ENCODE measurements at regions not wholly inside any gene's neighbourhood (a gene's known extent, or its start where the extent isn't known, plus 50 kb on each side); places are given as distances from the start of the nearest gene placed in this dataset.

- H3K27ac Mint-ChIP-seq (ENCODE audit: unreplicated experiment), result peak overlapping the region; percentile 48
- TF ChIP-seq, protein P1, sequence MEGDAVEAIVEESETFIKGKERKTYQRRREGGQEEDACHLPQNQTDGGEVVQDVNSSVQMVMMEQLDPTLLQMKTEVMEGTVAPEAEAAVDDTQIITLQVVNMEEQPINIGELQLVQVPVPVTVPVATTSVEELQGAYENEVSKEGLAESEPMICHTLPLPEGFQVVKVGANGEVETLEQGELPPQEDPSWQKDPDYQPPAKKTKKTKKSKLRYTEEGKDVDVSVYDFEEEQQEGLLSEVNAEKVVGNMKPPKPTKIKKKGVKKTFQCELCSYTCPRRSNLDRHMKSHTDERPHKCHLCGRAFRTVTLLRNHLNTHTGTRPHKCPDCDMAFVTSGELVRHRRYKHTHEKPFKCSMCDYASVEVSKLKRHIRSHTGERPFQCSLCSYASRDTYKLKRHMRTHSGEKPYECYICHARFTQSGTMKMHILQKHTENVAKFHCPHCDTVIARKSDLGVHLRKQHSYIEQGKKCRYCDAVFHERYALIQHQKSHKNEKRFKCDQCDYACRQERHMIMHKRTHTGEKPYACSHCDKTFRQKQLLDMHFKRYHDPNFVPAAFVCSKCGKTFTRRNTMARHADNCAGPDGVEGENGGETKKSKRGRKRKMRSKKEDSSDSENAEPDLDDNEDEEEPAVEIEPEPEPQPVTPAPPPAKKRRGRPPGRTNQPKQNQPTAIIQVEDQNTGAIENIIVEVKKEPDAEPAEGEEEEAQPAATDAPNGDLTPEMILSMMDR (IDR thresholded peaks at IDR 0.05; ENCODE audit: partially characterized antibody, unreplicated experiment), result no peak
- no peak for DNase-seq
- peaks cover 3% of the 10 kb centered on the region for H3K27me3 Mint-ChIP-seq (ENCODE audit: unreplicated experiment)
- peaks cover 40% of the 10 kb centered on the region for H3K4me1 Mint-ChIP-seq (ENCODE audit: low read depth, unreplicated experiment)
- no peaks in the 10 kb centered on the region for H3K36me3 Mint-ChIP-seq (ENCODE audit: unreplicated experiment)
- peaks cover 3% of the 10 kb centered on the region for H3K9me3 Mint-ChIP-seq (ENCODE audit: unreplicated experiment)
- peak overlapping the region; percentile 10 for H3K4me3 Mint-ChIP-seq (ENCODE audit: unreplicated experiment)
Observed at GRCh38 chr7:142337054-142338001, 79.5 kb upstream of the PRSS58 start.

GRCh38 chr7:142334806-142335205, 76.9 kb upstream of the PRSS58 start:
- TF ChIP-seq, protein P1 (IDR thresholded peaks at IDR 0.05; ENCODE audit: partially characterized antibody, unreplicated experiment), result no peak
- H3K27me3 Mint-ChIP-seq (ENCODE audit: unreplicated experiment), result peaks cover 3% of the 10 kb centered on the region
- peaks cover 3% of the 10 kb centered on the region for H3K9me3 Mint-ChIP-seq (ENCODE audit: unreplicated experiment)
- H3K27ac Mint-ChIP-seq (ENCODE audit: unreplicated experiment), result peak overlapping the region; percentile 56
- peaks cover 50% of the 10 kb centered on the region for H3K4me1 Mint-ChIP-seq (ENCODE audit: low read depth, unreplicated experiment)
- no peak for DNase-seq
- no peaks in the 10 kb centered on the region for H3K36me3 Mint-ChIP-seq (ENCODE audit: unreplicated experiment)
- no peak overlapping the region for H3K4me3 Mint-ChIP-seq (ENCODE audit: unreplicated experiment)

DNA sequence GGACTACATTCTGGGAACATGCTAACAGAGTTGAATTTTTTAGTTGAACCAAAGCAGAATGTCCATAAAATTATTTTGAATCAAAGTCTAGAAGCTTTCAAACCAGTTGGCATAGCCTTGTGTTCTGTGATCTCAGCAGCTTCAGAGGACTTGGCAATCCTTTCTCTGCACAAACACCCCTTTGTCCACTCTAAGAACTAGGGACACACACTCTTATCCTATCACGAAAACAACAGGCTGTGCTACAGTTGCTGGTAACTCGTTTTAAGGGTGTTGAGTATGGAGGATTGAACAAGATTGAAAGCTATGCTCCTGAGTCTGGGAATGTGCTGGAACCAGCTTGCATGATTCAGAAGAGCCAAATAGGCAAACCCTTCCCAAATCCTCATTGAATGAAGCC, 76.4 kb upstream of the PRSS58 start:
- Mint-ChIP-seq H3K9me3 (ENCODE audit: unreplicated experiment) (peaks cover 4% of the 10 kb centered on the region), H3K4me1 (ENCODE audit: low read depth, unreplicated experiment) (peaks cover 54% of the 10 kb centered on the region), H3K4me3 (ENCODE audit: unreplicated experiment) (no peak overlapping the region), H3K27me3 (ENCODE audit: unreplicated experiment) (peaks cover 3% of the 10 kb centered on the region), H3K27ac (ENCODE audit: unreplicated experiment) (no peak overlapping the region), H3K36me3 (ENCODE audit: unreplicated experiment) (no peaks in the 10 kb centered on the region)
- no peak for DNase-seq
- TF ChIP-seq, protein P1 (IDR thresholded peaks at IDR 0.05; ENCODE audit: partially characterized antibody, unreplicated experiment), result no peak

GRCh38 chr7:142332421-142332820, 74.6 kb upstream of the PRSS58 start:
- Mint-ChIP-seq H3K36me3 (ENCODE audit: unreplicated experiment) (no peaks in the 10 kb centered on the region), H3K27me3 (ENCODE audit: unreplicated experiment) (peaks cover 17% of the 10 kb centered on the region), H3K9me3 (ENCODE audit: unreplicated experiment) (peaks cover 14% of the 10 kb centered on the region), H3K4me3 (ENCODE audit: unreplicated experiment) (no peak overlapping the region), H3K4me1 (ENCODE audit: low read depth, unreplicated experiment) (peaks cover 59% of the 10 kb centered on the region), H3K27ac (ENCODE audit: unreplicated experiment) (peak overlapping the region; percentile 83)
- no peak for DNase-seq
- TF ChIP-seq, protein P1 (IDR thresholded peaks at IDR 0.05; ENCODE audit: partially characterized antibody, unreplicated experiment), result no peak

- Mint-ChIP-seq H3K4me3 (ENCODE audit: unreplicated experiment) (no peak overlapping the region), H3K27ac (ENCODE audit: unreplicated experiment) (peak overlapping the region; percentile 83), H3K36me3 (ENCODE audit: unreplicated experiment) (no peaks in the 10 kb centered on the region), H3K9me3 (ENCODE audit: unreplicated experiment) (peaks cover 16% of the 10 kb centered on the region), H3K4me1 (ENCODE audit: low read depth, unreplicated experiment) (peaks cover 55% of the 10 kb centered on the region), H3K27me3 (ENCODE audit: unreplicated experiment) (peaks cover 19% of the 10 kb centered on the region)
- TF ChIP-seq, protein P1 (IDR thresholded peaks at IDR 0.05; ENCODE audit: partially characterized antibody, unreplicated experiment), result no peak
- DNase-seq, result no peak
Observed at GRCh38 chr7:142331941-142332340, 74.1 kb upstream of the PRSS58 start.
